Smooth muscle cell (in vitro differentiated cells): ENCODE measurements at regions not wholly inside any gene's neighbourhood (a gene's known extent, or its start where the extent isn't known, plus 50 kb on each side); places are given as distances from the start of the nearest gene placed in this dataset.

ENCODE experiments used
- DNase-seq: peaks from one replicate; lab custom pipeline; 2025; ENCODE audit not compliant: unreplicated experiment; lab: John Stamatoyannopoulos, UW
- H2AFZ ChIP-seq: fragments of 200-600 bp; sonication (generic); 2 replicates; pipeline ENCODE4 v1.6.0; 2016; ENCODE audit warnings: antibody characterized with exemption, low read depth, mild to moderate bottlenecking
- H3F3A ChIP-seq: fragments of 200-600 bp; sonication (generic); 2 replicates; pipeline ENCODE4 v1.6.0; 2017; ENCODE audit warnings: antibody characterized with exemption, low read depth
- H3K27ac ChIP-seq: fragments of 200-600 bp; sonication (generic); 2 replicates; pipeline ENCODE4 v1.5.1; 2016; ENCODE audit warnings: low read depth, mild to moderate bottlenecking
- H3K27me3 ChIP-seq: fragments of 200-600 bp; sonication (generic); 2 replicates; pipeline ENCODE4 v1.6.1; 2016; ENCODE audit warnings: low read depth, mild to moderate bottlenecking
- H3K36me3 ChIP-seq: fragments of 200-600 bp; sonication (generic); 2 replicates; pipeline ENCODE4 v1.5.1; 2016; ENCODE audit warnings: low read depth
- H3K4me1 ChIP-seq: fragments of 200-600 bp; sonication (generic); 2 replicates; pipeline ENCODE4 v1.5.1; 2016; ENCODE audit warnings: low read depth
- H3K4me2 ChIP-seq: fragments of 200-600 bp; sonication (generic); 2 replicates; pipeline ENCODE4 v1.6.0; 2016; ENCODE audit warnings: mild to moderate bottlenecking
- H3K4me3 ChIP-seq: fragments of 200-600 bp; sonication (generic); 2 replicates; pipeline ENCODE4 v1.5.1; 2016; ENCODE audit warnings: mild to moderate bottlenecking
- H3K79me2 ChIP-seq: fragments of 200-600 bp; sonication (generic); 2 replicates; pipeline ENCODE4 v1.6.0; 2016; ENCODE audit warnings: low read depth, mild to moderate bottlenecking
- H3K9ac ChIP-seq: fragments of 200-600 bp; sonication (generic); 2 replicates; pipeline ENCODE4 v1.6.0; 2016; ENCODE audit warnings: low read depth
- H3K9me3 ChIP-seq: fragments of 200-600 bp; sonication (generic); replicated peaks from 2 replicates; pipeline ENCODE4 v1.5.1; 2016; ENCODE audit warnings: low read depth
- H4K20me1 ChIP-seq: fragments of 200-600 bp; sonication (generic); 2 replicates; pipeline ENCODE4 v1.6.0; 2016; ENCODE audit warnings: low read depth
- CTCF ChIP-seq: fragments of 200-600 bp; sonication (generic); IDR thresholded peaks from 2 replicates; pipeline ENCODE4 v1.5.1; 2017; ENCODE audit warnings: borderline replicate concordance, mild to moderate bottlenecking, antibody characterized with exemption; ENCODE audit not compliant: insufficient read depth, poor library complexity, severe bottlenecking
- WGBS: methylation state at CpG from one replicate; pipeline ENCODE4 v1.1.7; 2016; ENCODE audit warnings: low lambda C conversion rate; 5-methylcytosine and 5-hydroxymethylcytosine counted together

GRCh38 chr21:35783721-35784120, 276.6 kb downstream of the SETD4 start:
- peaks cover 8% of the 10 kb centered on the region for H3F3A ChIP-seq
- H3K36me3 ChIP-seq = no peaks in the 10 kb centered on the region
- H2AFZ ChIP-seq = no peak overlapping the region
- H3K27ac ChIP-seq = peak overlapping the region; percentile 18
- H3K4me1 ChIP-seq = peaks cover 15% of the 10 kb centered on the region
- no peak overlapping the region for H3K9ac ChIP-seq
- no peaks in the 10 kb centered on the region for H4K20me1 ChIP-seq
- H3K4me3 ChIP-seq = no peak overlapping the region
- no peaks in the 10 kb centered on the region for H3K9me3 ChIP-seq
- TF ChIP-seq CTCF = no peak
- H3K79me2 ChIP-seq = no peaks in the 10 kb centered on the region
- DNase-seq = no peak
- H3K4me2 ChIP-seq = peak overlapping the region; percentile 45
- H3K27me3 ChIP-seq = no peaks in the 10 kb centered on the region

- Histone ChIP-seq H2AFZ (no peak overlapping the region), H3K36me3 (no peaks in the 10 kb centered on the region), H3K27ac (no peak overlapping the region), H4K20me1 (no peaks in the 10 kb centered on the region), H3K4me3 (no peak overlapping the region), H3K9me3 (no peaks in the 10 kb centered on the region), H3K9ac (no peak overlapping the region), H3K27me3 (no peaks in the 10 kb centered on the region), H3K79me2 (no peaks in the 10 kb centered on the region), H3F3A (peaks cover 8% of the 10 kb centered on the region), H3K4me2 (no peak overlapping the region), H3K4me1 (peaks cover 15% of the 10 kb centered on the region)
- TF ChIP-seq CTCF = no peak
- no peak for DNase-seq
Observed at GRCh38 chr21:35782667-35783066, 277.7 kb downstream of the SETD4 start.

- Histone ChIP-seq H3K4me3 (no peak overlapping the region), H3K4me1 (peaks cover 15% of the 10 kb centered on the region), H3K4me2 (no peak overlapping the region), H3K79me2 (no peaks in the 10 kb centered on the region), H3K36me3 (no peaks in the 10 kb centered on the region), H3K9ac (peak overlapping the region; percentile 68), H3K27me3 (no peaks in the 10 kb centered on the region), H4K20me1 (no peaks in the 10 kb centered on the region), H3F3A (peaks cover 8% of the 10 kb centered on the region), H3K27ac (peak overlapping the region; percentile 96), H3K9me3 (no peaks in the 10 kb centered on the region), H2AFZ (peak overlapping the region; percentile 34)
- no peak for TF ChIP-seq CTCF
- WGBS = 89% methylated on average over 4 of the region's 4 CpGs
- no peak for DNase-seq
Observed at GRCh38 chr21:35780983-35781382, 279.3 kb downstream of the SETD4 start.

GRCh38 chr21:35779690-35780570, 280.4 kb downstream of the SETD4 start:
- Histone ChIP-seq H3K4me2 (peak overlapping the region; percentile 72), H3K9me3 (no peaks in the 10 kb centered on the region), H4K20me1 (no peaks in the 10 kb centered on the region), H2AFZ (peak overlapping the region; percentile 63), H3K4me1 (peaks cover 15% of the 10 kb centered on the region), H3K79me2 (no peaks in the 10 kb centered on the region), H3K9ac (peak overlapping the region; percentile 68), H3K36me3 (no peaks in the 10 kb centered on the region), H3K27ac (peak overlapping the region; percentile 96), H3K4me3 (no peak overlapping the region), H3K27me3 (no peaks in the 10 kb centered on the region), H3F3A (peaks cover 8% of the 10 kb centered on the region)
- 39% methylated on average over 7 of the region's 7 CpGs for WGBS
- DNase-seq = no peak
- TF ChIP-seq CTCF = no peak
